Stimulated activated CD8-positive, alpha-beta memory T cell treated with anti-CD3 and anti-CD28 coated beads, Interleukin-7, amount 100 ng/mL, for 1 hour (primary cell): ENCODE measurements at regions not wholly inside any gene's neighbourhood (a gene's known extent, or its start where the extent isn't known, plus 50 kb on each side); places are given as distances from the start of the nearest gene placed in this dataset.
"Not testable (repeated sequence)": the region's sequence is repeated elsewhere in the genome, so short reads cannot be mapped to it uniquely, and the experiment has no call there.

Experiments used
- DNase-seq, 2 donors: peaks; one replicate each; pipeline ENCODE4 v3.0.0-alpha.2; 2020; ENCODE audit warnings: low read depth in 2 of 2

DNA sequence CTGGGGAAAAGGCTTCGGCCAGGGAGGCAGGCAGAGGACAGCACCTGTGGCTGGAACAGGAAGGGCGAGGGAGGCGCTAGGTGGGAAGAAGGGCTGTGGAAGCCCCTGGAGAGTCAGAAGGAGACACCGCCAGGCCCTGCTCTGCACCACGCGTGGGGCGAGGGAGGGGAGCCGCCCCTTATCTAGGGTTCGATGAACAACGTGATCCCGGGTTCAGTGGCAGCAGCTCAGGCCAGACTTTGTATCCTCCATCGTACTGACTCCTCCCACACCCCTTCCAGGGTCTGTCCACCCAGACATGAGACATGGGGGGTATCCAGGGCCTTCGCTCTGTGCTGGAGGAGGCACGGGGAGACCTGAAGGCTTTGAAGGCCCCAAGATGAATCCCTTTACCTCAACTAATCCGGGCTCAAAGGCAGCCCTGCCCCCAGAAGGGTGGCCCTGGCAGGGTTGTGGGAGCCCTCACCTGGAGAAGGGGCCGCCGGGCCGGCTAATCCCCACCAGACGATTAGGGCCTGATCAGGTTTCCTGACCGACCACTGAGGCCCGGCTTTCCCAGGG lies 110.8 kb downstream of the PDGFA start:
- DNase-seq, result no peak

DNA sequence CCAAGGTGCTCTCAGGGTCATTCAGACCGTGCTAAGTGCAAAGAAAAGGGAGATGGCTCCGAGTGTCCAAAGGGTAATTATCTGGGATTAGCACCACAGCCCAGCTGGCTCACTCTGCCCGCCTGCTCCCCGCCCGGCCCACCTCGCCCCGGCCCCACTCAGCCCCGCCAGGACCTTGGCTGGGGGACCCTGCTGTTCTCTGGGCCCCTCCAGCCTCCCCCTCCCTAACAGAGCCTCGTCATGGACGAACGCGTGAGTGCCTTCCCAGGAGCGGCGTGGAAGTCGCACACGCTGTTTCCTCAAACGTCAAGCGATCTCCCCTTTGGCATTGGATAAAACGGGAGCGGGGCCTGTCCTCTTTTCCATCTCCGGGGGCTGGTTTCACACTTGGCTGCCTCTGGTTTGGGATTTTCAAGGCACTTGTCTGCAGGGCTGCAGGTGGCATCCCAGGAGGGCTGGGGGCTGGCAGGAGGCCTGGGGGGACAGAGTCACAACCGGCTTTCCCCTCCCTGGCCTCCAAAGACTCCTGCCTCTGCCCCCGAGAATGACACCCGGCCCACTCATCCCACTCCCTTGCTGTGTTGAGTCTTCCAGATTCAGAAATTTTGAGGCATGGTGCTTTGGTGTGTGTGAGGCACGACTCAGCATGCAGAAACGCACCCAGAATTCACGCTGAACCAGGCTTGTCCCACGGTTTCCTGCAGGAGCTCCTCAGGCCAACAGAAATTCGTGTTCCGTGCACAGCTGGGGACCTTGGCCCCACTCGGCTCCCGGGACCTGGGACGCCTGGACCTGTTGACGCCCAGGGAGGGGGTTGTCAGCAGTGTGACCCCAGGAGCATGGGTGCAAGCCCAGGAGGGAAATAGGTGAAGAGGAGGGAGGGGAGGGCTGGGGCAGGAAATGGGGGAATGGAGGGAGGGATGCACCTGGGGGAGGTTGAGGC lies 110.0 kb downstream of the PDGFA start:
- no peak for DNase-seq

DNA sequence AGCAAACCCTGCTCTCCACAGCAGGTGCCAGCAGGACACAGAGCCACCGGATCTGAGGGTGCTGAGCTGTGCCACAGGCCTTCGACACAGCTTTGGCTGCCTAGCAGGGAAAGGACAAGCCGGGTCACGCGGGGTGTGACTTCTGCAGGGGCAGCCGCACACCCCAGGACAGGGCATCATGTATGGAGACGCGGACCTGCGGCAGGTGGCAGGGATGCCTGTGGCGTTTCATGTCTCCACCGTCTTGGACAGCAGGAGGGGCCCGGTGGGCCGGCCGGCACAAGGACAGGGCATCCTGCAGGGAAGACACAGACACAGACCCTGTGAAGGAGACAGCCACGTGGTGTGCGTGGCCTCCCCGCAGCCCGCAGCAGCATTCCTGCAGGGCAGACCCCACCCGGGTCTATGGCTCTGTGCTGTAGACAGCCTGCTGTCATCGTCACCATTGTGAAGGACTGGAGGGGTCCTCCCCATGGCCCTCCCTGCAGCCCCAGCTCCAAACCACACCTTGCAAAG lies 109.2 kb downstream of the PDGFA start:
- no peak for DNase-seq

DNA sequence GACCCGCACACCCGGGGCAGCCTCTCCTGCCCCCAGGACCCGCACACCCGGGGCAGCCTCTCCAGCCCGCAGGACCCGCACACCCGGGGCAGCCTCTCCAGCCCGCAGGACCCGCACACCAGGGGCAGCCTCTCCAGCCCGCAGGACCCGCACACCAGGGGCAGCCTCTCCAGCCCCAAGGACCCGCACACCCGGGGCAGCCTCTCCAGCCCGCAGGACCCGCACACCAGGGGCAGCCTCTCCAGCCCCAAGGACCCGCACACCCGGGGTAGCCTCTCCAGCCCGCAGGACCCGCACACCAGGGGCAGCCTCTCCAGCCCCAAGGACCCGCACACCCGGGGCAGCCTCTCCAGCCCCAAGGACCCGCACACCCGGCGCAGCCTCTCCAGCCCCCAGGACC lies 108.5 kb downstream of the PDGFA start:
- DNase-seq, result not testable (repeated sequence)

DNA sequence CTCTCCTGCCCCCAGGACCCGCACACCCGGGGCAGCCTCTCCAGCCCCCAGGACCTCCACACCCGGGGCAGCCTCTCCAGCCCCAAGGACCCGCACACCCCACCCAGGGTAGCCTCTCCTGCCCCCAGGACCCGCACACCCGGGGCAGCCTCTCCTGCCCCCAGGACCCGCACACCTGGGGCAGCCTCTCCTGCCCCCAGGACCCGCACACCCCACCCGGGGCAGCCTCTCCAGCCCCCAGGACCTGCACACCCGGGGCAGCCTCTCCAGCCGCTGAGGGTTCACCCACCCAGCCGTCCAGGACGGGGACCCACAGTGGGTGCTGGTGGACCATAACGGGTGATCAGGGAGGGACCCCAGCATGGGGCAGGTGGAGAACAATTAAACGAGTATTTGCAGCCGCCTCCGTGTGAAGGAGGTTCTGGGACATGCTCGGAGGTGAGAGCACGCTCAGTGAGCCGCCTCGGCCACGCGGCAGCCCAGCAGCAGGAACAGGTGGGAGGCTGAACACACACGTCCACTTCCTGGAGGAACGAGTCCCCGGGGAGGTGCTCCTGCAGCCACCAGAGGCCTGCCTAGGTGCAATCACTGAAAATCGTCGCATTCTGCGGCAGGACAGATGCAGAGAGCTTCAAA lies 107.9 kb downstream of the PDGFA start:
- no peak for DNase-seq

DNA sequence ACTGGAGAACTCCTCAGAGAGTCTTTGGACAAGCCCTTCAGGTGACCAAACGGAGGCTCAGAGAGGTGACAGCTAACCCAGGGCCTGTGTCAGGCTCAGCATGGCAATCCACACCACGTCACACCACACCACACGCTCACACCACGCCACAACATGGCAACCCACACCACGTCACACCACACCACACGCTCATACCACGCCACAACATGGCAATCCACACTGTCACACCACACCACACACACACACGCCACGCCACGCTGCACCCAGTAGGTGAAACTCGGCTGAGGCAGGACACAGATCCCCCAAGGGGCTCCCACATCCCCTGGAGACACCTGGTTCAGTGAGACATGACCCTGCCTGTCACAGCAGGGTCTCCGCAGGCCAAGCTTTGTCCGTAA lies 107.3 kb downstream of the PDGFA start:
- no peak for DNase-seq

DNA sequence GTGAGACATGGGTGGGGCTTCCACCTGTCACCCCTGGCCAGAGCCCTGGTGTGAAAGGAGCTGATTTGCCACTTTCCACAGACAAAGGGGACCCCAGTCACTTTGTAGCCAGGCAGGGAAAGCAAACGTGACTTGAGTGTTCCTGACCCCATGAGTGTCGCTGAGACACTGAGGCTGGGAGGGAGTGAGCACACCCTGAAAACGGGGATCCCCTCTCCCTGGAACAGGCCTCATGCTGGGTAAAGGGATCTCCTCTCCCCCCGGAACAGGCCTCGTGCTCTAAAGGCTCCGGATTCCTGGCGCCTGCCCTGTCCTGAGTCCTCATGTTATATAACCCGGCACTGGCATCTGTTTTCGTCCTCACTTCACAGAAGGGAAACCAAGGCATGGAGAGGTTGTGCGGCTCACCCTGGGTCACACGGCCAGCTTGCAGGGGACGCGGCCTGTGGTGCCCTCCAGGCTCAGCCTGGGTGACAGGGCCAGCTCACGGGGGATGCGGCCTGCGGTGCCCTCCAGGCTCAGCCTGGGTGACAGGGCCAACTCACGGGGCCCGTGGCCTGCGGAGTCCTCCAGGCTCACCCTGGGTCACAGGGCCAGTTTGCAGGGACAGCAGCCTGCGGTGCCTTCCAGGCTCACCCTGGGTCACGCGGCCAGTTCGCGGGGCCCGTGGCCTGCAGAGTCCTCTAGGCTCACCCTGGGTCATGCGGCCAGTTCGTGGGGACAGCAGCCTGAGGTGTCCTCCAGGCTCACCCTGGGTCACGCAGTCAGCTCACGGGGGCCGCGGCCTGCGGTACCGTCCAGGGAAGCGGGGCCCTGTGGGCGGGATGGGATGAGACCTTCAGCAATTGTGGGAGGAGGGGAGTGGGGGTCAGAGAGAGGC lies 104.7 kb downstream of the PDGFA start:
- DNase-seq, result no peak

DNA sequence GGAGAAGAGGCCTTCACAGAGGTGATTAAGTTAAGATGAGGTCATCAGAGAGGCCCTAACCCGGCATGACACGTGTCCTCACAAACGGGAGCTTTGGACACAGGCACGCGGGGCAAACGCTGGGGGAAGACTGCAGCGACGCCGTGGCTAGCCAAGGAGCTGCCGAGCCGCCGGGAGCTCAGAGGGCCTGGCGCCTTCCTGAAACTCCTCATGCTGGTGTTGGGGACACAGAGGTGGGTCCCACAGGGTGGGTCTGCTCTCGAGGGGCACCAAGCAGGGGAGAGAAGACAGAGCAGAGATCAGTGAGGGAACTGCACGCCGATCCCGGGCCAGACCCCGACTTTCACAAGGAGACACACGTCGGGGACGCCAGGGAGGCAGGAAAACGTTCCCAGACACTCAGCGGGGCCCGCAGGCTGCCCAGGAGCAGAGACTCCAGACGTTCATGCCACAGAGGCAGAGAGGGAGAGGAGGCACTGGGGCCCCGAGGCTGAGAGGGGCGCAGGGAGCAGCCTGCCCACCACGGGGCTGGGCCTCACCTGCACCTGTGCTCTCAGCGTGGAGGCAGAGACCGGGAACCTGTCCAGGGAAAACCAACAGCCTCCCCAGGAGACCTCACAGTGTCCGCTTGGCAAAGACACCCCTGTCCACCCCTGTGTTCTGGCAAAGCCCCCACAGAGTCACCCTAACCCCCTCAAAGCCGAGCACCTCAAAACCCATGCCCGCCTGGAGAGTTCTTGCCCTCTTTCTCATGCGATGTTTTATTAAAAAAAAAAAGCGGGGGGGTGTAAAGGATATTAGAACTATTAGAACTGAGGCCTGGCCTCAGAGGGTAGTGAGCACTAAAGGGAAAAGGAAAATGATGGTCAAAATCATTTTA lies 103.8 kb downstream of the PDGFA start:
- DNase-seq, result no peak

DNA sequence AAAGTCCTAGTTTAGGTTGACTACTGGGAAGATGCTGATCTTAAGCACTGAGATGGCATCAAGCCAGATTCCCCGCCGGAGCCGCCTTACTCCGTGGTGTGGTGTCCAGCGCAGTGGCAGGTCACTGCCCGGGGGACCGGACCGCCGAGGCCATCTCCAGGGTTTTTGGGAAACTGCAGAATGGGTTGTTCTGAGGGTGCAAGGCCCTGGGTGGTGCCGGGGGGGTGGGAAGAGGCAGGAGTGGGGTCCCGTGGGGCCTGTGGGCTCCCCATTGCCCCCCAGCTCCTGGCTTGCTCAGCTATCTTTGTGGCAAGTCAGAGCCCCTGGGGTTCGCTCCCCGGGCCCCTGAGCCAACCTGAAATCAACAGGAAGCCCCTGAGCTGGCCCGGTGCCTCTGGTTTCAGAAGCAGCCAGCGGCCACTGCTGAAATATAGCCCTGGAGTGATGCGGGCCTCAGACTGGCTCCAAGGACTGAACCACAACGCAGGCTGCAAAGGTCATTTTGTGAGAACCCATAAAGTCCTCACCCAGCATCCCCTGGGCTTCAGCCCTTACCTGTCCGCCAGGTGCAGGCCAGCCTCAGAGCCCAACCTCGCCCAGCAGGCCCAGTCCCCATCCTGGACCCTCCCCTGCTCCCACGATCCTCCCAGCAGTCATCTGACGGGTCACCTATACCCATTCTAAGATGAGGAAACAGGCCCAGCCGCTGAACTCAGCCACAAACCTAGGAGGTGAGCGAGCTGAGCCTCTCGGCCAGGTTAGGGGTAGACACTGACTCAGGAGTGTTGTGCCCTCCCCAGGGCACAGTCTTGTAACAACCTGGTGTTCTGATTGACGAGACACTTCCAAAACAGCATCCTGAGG lies 102.7 kb downstream of the PDGFA start:
- DNase-seq, result no peak

DNA sequence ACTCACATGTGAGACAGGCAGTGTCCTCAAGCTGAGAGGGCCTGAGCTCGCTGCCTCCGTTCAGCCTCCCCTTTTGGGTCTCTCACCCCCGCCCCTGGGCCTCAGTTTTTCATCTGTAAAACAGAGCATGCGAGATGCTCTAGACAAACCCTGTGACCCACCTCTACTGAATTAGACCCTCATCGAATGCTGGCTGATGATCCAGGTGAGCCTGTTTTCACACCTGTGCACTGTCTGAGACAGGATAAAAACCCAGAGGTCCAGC lies 102.1 kb downstream of the PDGFA start:
- no peak for DNase-seq

DNA sequence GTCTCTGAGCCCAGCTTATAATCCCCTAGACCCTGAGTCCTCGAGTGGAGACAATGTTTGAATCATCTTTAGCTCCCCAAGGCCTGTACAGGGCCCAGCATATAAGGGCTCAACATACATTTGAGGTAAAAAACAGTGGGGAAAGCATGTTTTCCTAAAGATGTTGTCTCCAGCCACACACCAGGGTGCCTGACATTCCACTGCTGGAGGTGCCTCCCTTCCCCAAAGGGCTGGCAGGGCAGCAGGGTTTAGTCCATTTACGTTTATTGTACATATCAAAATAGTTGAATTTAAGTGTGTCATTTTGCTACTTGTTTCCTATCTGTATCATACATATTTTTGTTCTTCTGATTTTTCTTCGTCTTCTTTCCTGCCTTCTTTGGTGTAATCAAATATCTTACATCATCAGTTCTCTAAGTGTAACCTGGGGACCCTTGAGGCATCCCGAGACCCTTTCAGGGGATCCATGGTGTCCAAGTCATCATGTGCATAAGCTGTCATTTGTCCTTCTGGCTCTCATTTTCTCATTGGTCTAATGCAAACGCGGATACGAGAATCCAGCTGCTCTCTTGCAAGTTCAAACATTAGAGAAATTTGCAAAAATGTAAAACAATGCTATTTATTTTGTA lies 101.6 kb downstream of the PDGFA start:
- no peak for DNase-seq

DNA sequence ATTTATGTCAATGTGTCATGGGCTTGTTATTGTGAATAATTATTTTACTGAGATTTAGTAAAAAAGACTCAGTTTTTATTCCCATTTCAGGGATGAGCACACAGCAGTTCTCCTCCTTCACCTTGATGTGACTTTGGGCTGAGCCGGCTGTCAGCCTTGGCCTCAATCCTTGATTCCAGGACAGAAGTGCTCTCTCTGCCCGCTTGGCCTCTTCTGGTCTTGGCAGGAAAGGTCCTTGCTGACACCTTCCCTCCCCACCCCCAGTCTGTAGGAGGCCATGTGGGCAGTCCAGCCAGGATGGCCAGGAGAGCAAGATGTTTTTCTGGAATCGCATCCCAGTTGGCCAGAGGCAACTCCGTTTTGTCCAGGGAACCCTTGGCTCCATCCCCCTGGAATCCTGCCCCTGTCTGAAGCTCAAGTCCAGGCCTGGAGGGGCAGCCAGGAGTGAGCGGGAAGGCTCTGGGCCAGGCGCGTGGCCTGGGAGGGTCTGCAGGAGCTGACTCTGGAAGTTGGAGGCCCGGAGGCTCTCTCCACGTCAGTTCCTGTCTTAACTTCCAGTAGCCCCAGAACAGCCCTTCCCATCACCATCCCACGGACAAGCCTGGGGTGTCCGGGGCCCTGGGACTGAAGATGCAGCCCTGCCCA lies 100.9 kb downstream of the PDGFA start:
- DNase-seq, result no peak

DNA sequence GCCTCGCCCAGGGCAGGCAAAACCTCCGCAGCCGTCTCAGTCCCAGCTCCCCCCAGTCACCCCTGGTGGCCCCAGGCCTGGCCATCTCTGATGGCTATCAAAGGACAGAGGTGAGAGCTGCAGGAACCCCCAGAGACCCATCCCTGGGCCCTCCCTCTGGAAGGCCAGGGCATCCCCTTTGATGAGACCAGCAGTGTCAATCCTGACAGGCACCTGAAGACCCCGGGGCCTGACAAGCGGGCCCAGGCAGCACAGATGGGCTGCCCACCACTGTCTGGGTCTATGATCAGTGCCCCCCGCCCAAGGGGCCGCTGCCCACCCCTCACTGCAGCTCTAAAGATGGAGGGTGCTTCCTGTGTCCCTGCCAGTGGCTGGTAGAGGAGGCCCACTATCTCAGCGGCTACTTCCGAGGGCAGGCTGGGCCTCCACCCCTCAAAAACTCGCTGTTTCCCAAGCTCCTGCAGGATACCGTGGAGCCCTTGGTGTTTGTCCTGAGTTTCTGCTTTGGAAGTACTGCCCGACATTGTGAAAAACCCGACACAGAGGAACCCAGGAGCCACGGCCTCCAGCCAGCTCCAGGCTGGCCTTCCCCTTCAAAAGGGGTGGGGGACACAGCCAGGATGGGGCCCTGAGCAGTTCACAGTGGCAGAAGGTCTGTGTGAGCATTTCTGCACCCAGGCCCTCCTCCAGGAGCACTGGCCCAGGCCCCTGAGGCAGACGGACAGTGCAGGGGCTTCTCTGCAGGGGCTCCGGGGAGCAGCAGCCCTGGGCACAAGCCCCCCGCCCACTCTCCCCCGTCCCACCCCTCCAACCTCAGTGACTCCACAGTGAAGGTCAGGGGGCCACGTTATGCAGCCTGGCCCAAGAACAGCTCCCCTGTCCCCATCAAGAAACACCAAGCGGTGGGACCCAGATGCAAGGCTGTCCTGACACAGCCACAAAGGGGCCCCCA lies 99.2 kb downstream of the PDGFA start:
- DNase-seq, result no peak

DNA sequence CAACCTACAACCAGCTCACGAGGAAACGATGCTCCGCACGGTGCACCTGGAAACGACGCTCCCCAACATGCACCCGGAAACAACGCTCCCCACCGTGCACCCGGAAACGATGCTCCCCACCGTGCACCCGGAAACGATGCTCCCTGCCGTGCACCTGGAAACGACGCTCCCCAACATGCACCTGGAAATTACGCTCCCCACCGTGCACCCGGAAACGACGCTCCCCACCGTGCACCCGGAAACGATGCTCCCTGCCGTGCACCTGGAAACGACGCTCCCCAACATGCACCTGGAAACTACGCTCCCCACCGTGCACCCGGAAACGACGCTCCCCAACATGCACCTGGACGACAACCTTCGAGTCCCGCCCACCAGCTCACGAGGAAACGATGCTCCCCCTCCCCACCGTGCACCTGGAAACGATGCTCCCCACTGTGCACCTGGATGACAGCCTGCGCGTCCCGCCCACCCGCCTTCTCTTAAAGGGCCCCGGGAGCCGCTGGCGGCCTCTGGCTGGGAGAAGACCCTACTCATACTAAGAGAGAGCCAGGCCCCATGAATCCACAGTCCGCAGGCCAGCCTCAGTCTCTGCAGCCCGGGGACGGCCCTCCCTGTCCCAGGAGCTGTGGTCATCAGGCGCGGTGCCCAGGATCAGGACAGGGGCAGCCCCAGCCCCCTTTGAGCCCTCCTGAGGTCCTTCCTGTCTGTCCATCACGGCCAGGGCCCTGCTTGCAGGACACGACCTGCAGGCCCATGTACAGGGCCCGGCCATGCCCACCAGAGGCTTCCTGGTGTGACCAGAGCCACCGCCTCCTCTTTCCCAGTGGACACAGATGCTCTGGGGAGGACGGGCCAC lies 98.3 kb downstream of the PDGFA start:
- no peak for DNase-seq

DNA sequence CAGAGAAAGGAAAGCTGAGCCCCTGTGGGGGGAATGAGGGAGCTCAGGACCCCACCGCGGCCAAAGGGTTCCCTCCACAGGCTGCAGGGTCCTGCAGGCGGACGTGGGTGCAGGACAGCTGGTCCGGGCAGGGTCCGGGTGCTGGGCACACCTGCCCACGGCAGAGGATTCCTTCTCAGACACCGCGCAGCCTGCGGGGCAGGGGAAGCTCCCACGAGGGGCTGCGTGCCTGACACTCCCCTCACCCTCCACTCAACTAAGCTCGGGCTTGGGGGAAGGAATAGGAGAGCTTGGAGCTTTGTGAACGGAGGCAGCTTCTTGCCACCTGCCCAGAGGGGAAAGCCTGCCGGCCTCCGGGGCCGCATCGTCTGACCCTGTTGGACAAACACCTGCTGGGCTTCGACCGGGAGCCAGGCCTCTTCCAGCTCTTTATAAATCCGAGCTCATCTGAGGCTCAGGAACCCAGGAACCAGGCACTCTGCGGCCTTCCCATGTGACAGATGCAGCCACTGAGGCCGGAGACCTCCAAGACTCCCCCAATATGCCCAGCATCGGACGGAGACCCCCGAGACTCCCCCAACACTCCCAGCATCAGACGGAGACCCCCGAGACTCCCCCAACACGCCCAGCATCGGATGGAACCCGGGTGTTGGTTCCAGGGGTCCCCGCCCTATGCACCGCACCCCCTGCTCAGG lies 97.3 kb downstream of the PDGFA start:
- DNase-seq, result no peak

DNA sequence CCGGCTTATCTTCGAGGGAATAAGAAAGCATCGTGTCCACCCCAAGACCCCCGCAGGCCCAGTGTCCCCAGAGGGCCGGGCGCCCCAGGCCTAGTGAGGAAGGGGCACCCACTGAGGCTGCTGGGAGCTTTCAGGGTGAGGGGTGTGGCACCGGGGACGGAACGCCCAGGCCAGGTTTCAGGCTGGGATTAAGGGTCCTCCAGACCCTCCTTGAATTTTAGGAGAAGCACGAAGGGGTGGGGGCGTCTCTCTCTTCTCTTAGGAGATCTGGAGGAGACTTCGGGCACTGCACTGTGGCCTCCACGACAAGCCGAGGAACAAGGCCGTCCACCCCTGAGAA lies 96.8 kb downstream of the PDGFA start:
- no peak for DNase-seq
